ENCODE measurements at regions not wholly inside any gene's neighbourhood (a gene's known extent, or its start where the extent isn't known, plus 50 kb on each side); places are given as distances from the start of the nearest gene placed in this dataset.
"Not testable (repeated sequence)": the region's sequence is repeated elsewhere in the genome, so short reads cannot be mapped to it uniquely, and the experiment has no call there.

DNA sequence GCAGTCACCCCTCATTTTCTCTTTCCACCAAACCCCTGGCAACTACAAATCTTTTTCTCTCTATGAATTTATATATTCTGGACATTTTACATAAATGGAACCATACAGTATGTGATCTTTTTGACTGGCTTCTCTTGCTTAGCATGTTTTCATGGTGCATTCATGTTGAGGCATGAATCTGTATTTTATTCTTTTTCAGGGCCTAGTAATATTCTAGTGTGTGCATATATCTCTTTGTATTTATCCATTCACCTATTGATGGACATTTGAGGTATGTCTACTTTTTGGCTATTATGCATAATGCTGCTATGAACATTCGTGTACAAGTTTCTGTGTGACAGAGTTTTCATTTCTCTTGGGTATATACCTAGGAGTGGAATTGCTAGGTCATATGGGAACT lies 78.2 kb downstream of the HACD1 start:
- POLR2A ChIA-PET: no interaction called here
- DNase-seq (no peak), ATAC-seq (no peak)
- Mint-ChIP-seq H3K4me1 (peaks cover 0 to 1% (median 0%) of the 10 kb centered on the region in 4 donors), H3K27ac (no peak overlapping the region), H3K4me3 (no peak overlapping the region), H3K36me3 (peaks cover 0 to 14% (median 0%) of the 10 kb centered on the region in 3 donors), H3K27me3 (peaks cover 0 to 7% (median 1%) of the 10 kb centered on the region in 5 donors), H3K9me3 (peaks cover 0 to 20% (median 3%) of the 10 kb centered on the region in 9 donors)

DNA sequence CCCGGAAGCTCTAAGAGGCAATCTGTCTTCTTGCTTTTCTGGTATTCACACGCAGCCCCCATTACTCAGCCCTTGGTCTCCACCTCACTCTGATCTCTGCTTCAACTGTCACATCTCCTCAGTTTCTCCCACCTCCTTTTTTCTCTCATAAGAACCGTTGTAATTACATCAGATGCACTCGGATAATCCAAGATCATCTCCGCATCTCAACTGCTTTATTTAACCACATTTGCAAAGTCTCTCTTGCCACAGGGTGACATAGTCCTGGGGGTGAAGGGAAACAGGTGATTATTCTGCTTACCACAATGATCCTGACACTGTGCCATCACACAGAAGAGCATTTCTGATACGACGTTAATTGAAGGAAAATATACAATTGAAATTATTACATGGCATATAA lies 79.9 kb downstream of the HACD1 start:
- Mint-ChIP-seq H3K4me3 (no peak overlapping the region), H3K36me3 (peaks cover 0 to 14% (median 0%) of the 10 kb centered on the region in 3 donors), H3K4me1 (peaks cover 0 to 1% (median 0%) of the 10 kb centered on the region in 4 donors), H3K27me3 (peaks cover 0 to 7% (median 0%) of the 10 kb centered on the region in 5 donors), H3K9me3 (peaks cover 0 to 20% (median 3%) of the 10 kb centered on the region in 9 donors), H3K27ac (no peak overlapping the region)
- DNase-seq (no peak), ATAC-seq (no peak)
- POLR2A ChIA-PET: no interaction called here

DNA sequence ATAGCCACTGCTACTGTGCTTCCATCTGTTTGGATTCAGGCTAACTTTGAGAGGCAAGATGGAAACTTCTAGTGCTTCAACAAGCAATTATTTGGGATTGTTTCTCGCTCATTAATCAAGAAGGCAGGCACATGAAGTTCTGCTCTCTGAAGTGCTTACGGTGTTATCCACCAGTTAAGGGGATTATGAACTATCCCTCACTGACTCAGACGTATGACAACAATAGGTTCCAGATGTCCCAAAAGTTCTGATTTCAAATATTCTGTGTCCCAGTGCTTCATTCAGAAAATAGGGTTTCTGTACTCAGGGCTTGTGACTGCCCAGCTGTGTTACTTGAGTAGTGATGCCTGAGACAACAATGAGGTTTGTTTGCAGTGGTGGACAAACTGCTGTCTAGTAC lies 81.0 kb downstream of the HACD1 start:
- H3K9me3 Mint-ChIP-seq: peaks cover 0 to 19% (median 3%) of the 10 kb centered on the region in 9 donors
- ATAC-seq: no peak

DNA sequence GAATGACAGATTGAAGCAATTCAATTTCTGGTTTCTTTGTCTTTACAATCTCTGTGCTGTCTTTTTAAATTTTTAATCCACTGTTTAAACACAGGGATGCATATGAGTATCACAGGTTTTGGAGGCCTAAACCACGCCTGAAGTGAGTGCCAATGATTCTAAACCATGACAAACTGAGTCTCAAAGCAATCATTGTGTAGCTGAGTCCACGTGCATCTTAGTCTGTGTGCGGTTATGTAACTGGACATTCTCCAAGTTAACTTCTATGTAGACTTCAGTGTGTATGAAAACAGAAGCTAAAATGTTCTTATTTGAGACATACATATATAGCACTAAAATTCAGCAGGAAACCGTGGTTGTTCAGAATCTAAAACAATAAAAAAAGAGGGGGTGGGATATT lies 79.3 kb upstream of the ST8SIA6 start:
- peaks cover 0 to 3% (median 0%) of the 10 kb centered on the region in 5 donors for H3K27me3 Mint-ChIP-seq
- H3K4me1 Mint-ChIP-seq: peaks cover 0 to 1% (median 0%) of the 10 kb centered on the region in 4 donors
- ATAC-seq (no peak), DNase-seq (no peak)
- POLR2A ChIA-PET: no interaction called here
- peaks cover 0 to 5% (median 0%) of the 10 kb centered on the region in 9 donors for H3K9me3 Mint-ChIP-seq
- H3K27ac Mint-ChIP-seq: no peak overlapping the region
- H3K36me3 Mint-ChIP-seq: peaks cover 0 to under 1% (median 0%) of the 10 kb centered on the region in 3 donors
- no peak overlapping the region for H3K4me3 Mint-ChIP-seq

More for the DNA sequence above, 81.0 kb downstream of the HACD1 start:
- peaks cover 0 to 14% (median 0%) of the 10 kb centered on the region in 3 donors for H3K36me3 Mint-ChIP-seq
- H3K27ac Mint-ChIP-seq: no peak overlapping the region
- no peak for DNase-seq
- H3K4me3 Mint-ChIP-seq: no peak overlapping the region
- POLR2A ChIA-PET: no interaction called here
- H3K27me3 Mint-ChIP-seq: peaks cover 0 to 7% (median 0%) of the 10 kb centered on the region in 5 donors
- H3K4me1 Mint-ChIP-seq: peaks cover 0 to 1% (median 0%) of the 10 kb centered on the region in 4 donors

DNA sequence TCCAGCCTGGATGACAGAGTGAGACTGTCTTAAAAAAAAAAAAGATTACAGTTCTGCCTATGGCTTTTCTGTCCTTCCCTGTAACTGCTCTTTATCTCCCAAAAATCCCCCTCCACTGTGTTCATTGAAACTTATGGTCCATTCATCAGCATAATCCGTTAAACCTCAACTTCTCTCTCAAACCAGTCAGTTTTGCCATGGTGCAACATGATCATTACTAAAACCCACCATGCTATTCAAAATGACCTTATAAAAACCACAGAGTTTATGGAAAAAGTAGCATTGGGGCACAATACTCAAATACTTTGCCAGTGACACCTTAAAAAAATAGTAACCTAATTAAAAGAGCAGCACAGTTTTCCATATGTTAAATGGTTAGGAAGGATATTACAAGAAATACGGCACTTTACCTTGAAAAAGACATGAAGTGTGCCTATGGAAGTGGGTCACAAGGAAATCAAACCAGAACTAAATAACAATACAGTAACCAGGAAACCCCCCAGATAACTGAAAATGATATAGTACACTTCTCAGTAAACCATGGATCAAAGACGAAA lies 74.0 kb upstream of the ST8SIA6 start:
- H3K27ac Mint-ChIP-seq: peak overlapping the region in 1 of 10 donors; percentile 8
- H3K9me3 Mint-ChIP-seq: peaks cover 0 to 3% (median 0%) of the 10 kb centered on the region in 9 donors
- DNase-seq (no peak), ATAC-seq (no peak)
- no peaks in the 10 kb centered on the region for H3K36me3 Mint-ChIP-seq
- peaks cover 0 to 5% (median 0%) of the 10 kb centered on the region in 4 donors for H3K4me1 Mint-ChIP-seq
- H3K27me3 Mint-ChIP-seq: peaks cover 0 to 11% (median 5%) of the 10 kb centered on the region in 5 donors
- POLR2A ChIA-PET: no interaction called here
- no peak overlapping the region for H3K4me3 Mint-ChIP-seq

DNA sequence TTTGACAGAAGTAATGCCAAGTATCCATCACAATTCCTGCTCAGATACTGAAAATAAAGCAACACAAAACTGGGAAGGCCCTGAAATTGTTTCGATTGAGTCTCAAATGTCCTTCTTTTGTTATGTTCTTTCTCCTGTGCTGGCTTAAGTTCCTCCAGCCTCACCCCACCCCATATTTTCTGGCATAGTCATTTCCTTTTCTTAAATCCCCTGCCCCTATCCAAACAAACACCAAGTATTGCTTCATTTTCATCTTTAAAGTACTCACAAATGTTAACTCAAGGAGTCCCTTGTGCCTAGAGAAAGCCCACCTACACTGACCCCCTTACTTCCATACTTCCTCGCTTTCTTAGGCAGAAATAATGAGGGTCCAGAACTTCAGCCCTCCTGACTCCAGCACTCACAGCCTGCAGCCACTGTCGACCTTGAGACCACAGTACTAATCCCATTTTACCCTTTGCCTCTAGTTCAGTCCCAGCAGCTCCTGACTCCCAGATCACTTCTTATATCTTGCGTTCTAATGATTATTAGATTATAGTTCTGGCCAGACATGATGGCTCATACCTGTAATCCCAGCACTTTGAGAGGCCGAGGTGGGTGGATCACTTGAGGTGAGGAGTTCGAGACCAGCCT lies 73.2 kb upstream of the ST8SIA6 start:
- Mint-ChIP-seq H3K27ac (no peak overlapping the region), H3K4me1 (peaks cover 0 to 5% (median 0%) of the 10 kb centered on the region in 4 donors), H3K36me3 (no peaks in the 10 kb centered on the region), H3K9me3 (peaks cover 0 to 3% (median 0%) of the 10 kb centered on the region in 9 donors), H3K27me3 (peaks cover 0 to 11% (median 6%) of the 10 kb centered on the region in 5 donors), H3K4me3 (no peak overlapping the region)
- ATAC-seq (no peak), DNase-seq (no peak)
- POLR2A ChIA-PET: interaction anchor here (0.8 kb wide), 1 partner anchor 669 kb away, joined by 3 read pairs; no protein-coding TSS in a partner anchor

DNA sequence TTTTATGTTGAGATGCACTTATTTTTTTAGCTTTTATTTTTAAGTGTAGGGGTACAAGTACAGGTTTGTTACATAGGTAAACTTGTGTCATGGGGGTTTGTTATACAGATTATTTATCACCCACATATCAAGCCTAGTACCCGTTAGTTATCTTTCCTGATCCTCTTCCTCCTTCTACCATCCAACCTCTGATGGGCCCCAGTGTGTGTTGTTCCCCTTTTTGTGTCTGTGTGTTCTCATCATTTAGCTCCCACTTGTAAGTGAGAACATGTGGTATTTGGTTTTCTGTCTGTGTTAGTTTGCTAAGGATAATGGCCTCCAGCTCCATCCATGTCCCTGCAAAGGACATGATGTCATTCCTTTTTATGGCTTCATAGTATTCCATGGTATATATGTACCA lies 72.2 kb upstream of the ST8SIA6 start:
- H3K9me3 Mint-ChIP-seq, H3K4me1 Mint-ChIP-seq, DNase-seq, H3K36me3 Mint-ChIP-seq, H3K27ac Mint-ChIP-seq, ATAC-seq, H3K4me3 Mint-ChIP-seq: not testable (repeated sequence)
- POLR2A ChIA-PET: interaction anchor here (0.8 kb wide), 1 partner anchor 668 kb away, joined by 3 read pairs; no protein-coding TSS in a partner anchor
- peaks cover 0 to 11% (median 9%) of the 10 kb centered on the region in 5 donors for H3K27me3 Mint-ChIP-seq

DNA sequence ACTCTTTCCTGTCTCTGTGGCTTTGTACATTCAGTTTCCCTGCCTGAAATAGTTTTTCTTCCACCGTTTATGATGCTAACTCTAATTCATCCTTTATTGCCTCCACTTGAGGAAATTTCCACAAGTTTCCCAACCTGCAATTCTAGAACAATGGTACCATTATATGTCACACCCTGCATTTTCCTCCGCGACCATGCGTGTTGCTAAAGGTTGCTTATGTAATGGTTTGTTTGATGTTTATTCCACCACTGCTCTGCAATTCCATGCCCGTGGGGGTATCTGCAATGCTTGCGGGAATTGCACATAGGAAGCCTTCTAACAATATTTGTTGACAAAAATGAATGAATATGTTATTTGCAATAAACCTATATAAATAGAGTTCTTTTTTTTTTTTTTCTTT lies 69.5 kb upstream of the ST8SIA6 start:
- Mint-ChIP-seq H3K36me3 (no peaks in the 10 kb centered on the region), H3K9me3 (peaks cover 0 to 3% (median 0%) of the 10 kb centered on the region in 9 donors), H3K4me1 (peaks cover 0 to 5% (median 0%) of the 10 kb centered on the region in 4 donors), H3K27ac (no peak overlapping the region), H3K4me3 (no peak overlapping the region), H3K27me3 (peaks cover 0 to 11% (median 9%) of the 10 kb centered on the region in 5 donors)
- DNase-seq (no peak), ATAC-seq (no peak)
- POLR2A ChIA-PET: no interaction called here

DNA sequence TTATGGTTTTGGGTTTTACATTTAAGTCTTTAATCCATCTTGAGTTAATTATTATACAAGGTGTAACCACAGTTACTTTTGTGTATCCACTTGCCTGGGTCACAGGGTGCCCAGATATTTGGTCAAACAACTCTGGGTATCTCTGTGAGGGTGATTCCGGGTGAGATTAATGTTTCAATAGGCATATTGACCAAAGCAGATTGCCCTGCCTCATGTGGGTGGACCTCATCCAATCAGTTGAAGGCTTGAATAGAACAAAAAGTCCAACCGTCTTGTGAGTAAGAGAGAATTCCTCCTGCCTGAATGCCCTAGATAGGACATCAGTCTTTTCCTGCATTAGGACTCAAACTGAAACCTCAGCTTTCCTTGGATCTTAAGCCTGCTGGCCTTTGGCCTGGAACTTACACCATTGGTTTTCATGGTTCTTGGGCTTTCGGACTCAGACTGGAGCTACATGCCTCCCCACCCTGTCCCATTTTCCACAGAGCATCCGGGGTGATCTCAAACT lies 68.9 kb upstream of the ST8SIA6 start:
- no peak overlapping the region for H3K4me3 Mint-ChIP-seq
- H3K27me3 Mint-ChIP-seq: peaks cover 0 to 9% (median 9%) of the 10 kb centered on the region in 5 donors
- no peak overlapping the region for H3K27ac Mint-ChIP-seq
- H3K4me1 Mint-ChIP-seq: peaks cover 0 to 5% (median 0%) of the 10 kb centered on the region in 4 donors
- DNase-seq (no peak), ATAC-seq (no peak)
- H3K36me3 Mint-ChIP-seq: no peaks in the 10 kb centered on the region
- H3K9me3 Mint-ChIP-seq: peaks cover 0 to 3% (median 0%) of the 10 kb centered on the region in 9 donors
- POLR2A ChIA-PET: no interaction called here

DNA sequence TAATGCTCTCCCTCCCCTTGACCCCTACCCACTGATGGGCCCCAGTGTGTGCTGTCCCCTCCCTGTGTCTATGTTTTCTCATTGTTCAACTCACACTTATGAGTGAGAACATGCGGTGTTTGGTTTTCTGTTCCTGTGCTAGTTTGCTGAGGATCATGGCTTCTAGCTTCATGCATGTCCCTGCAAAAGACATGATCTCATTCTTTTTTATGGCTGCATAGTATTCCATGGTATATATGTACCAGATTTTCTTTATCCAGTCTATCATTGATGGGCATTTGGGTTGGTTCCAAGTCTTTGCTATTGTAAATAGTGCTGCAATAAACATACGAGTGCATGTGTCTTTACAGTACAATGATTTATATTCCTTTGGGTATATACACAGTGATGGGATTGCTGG lies 67.9 kb upstream of the ST8SIA6 start:
- POLR2A ChIA-PET: not testable (repeated sequence)

DNA sequence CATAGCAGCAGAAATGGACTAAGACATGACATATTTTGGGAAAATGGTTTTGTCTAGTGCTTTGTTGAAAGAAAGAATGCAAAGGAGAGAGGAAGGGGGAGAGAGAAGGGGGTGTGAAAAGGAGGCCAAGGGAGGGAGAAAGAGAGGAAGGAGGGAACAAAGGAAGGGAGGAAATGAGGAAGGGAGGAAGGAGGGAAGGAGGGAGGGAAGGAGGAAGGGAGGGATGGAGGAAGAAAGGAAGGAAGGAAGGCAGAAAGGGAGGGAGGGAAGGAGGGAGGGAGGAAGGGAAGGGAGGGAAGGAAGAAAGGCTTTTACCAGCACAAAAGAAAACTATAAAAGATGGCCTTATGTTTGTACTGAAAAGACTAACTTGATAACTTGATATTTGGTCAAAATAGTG lies 65.1 kb upstream of the ST8SIA6 start:
- Mint-ChIP-seq H3K36me3 (peaks cover 0 to 7% (median 0%) of the 10 kb centered on the region in 3 donors), H3K27ac (no peak overlapping the region), H3K9me3 (peaks cover 0 to 15% (median 5%) of the 10 kb centered on the region in 9 donors), H3K4me3 (no peak overlapping the region), H3K4me1 (peaks cover 0 to 2% (median 0%) of the 10 kb centered on the region in 4 donors), H3K27me3 (peaks cover 0 to 8% (median 2%) of the 10 kb centered on the region in 5 donors)
- no peak for DNase-seq
- POLR2A ChIA-PET: no interaction called here
- ATAC-seq: no peak

More for the DNA sequence above, 67.9 kb upstream of the ST8SIA6 start:
- H3K4me1 Mint-ChIP-seq, H3K4me3 Mint-ChIP-seq, ATAC-seq, H3K27ac Mint-ChIP-seq, H3K9me3 Mint-ChIP-seq, H3K36me3 Mint-ChIP-seq, DNase-seq: not testable (repeated sequence)
- peaks cover 0 to 11% (median 6%) of the 10 kb centered on the region in 5 donors for H3K27me3 Mint-ChIP-seq

DNA sequence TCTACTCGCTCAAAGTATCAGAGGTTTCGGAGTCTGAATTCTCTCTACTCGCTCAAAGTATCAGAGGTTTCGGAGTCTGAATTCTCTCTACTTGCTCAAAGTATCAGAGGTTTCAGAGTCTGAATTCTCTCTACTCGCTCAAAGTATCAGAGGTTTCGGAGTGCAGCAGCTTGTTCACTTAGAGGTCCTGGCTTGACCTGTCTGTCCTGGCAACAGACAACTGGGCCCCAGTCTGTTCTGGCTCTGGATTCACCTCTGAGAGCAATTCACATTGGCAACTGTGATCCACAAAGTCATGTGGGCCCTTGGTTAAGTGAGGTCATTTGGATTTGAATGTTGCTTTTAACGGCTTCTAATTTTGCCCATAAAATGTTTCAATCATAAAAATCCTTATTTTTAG lies 63.9 kb upstream of the ST8SIA6 start:
- no peak for ATAC-seq
- Mint-ChIP-seq H3K4me1 (peaks cover 0 to 2% (median 0%) of the 10 kb centered on the region in 4 donors), H3K27me3 (peaks cover 0 to 8% (median 2%) of the 10 kb centered on the region in 5 donors), H3K36me3 (peaks cover 0 to 7% (median 0%) of the 10 kb centered on the region in 3 donors), H3K27ac (no peak overlapping the region), H3K4me3 (no peak overlapping the region), H3K9me3 (peaks cover 0 to 15% (median 5%) of the 10 kb centered on the region in 9 donors)
- POLR2A ChIA-PET: no interaction called here
- no peak for DNase-seq

DNA sequence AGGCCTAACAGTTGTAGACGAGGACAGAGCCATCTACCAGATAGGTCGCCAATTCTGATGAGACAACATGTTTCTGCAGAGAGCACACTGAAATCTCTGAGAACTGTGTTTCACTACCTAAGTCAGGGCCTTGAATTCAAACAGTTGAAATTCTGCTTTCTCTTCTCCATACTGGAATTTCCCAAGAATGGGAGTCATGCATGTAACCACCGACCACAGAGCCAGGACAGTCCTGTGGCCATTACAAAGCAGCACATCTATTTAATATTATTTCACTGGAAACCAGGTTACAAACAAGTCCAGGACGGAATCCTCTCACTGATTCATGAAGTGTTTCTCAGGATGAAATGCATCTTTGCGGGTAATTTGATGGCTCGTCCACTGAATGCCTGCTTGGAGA lies 62.0 kb upstream of the ST8SIA6 start:
- Mint-ChIP-seq H3K36me3 (peaks cover 0 to 7% (median 0%) of the 10 kb centered on the region in 3 donors), H3K27me3 (peaks cover 0 to 5% (median 2%) of the 10 kb centered on the region in 5 donors), H3K4me1 (peaks cover 0 to 5% (median 1%) of the 10 kb centered on the region in 4 donors), H3K4me3 (no peak overlapping the region), H3K27ac (no peak overlapping the region), H3K9me3 (peaks cover 0 to 15% (median 5%) of the 10 kb centered on the region in 9 donors)
- DNase-seq (no peak), ATAC-seq (no peak)
- POLR2A ChIA-PET: no interaction called here
